Gastroesophageal sphincter (tissue), 4 donors: ENCODE measurements at regions not wholly inside any gene's neighbourhood (a gene's known extent, or its start where the extent isn't known, plus 50 kb on each side); places are given as distances from the start of the nearest gene placed in this dataset.
A peak's percentile ranks its signal among the peaks of the same experiment; 100 is the strongest.

Source experiments
- ATAC-seq: fragments of 150-250 bp; one replicate; pipeline ENCODE4 v1.9.1; 2016; ENCODE audit warnings: mild to moderate bottlenecking, moderate library complexity
- H3K27ac ChIP-seq, 4 donors: fragments of 200-600 bp; sonication (generic) in 3 of 4; 1 replicate in 3 of 4; 2 replicates in 1 of 4; pipeline ENCODE4 v1.5.1; 2016 to 2019
- H3K27me3 ChIP-seq: fragments of 200-600 bp; sonication (generic); one replicate; pipeline ENCODE4 v1.5.1; 2019
- H3K36me3 ChIP-seq, 2 donors: fragments of 200-600 bp; sonication (generic); one replicate each; pipeline ENCODE4 v1.5.1; 2019; ENCODE audit warnings: control low read depth in 1 of 2
- H3K4me1 ChIP-seq, 3 donors: fragments of 200-600 bp; sonication (generic); 1 replicate in 2 of 3; 2 replicates in 1 of 3; pipeline ENCODE4 v1.5.1; 2016 to 2019; ENCODE audit warnings: control low read depth in 2 of 3
- H3K4me3 ChIP-seq, 2 donors: fragments of 200-600 bp; sonication (generic); one replicate each; pipeline ENCODE4 v1.5.1; 2019; ENCODE audit warnings: mild to moderate bottlenecking in 1 of 2, moderate library complexity in 1 of 2
- H3K9me3 ChIP-seq, 3 donors: fragments of 200-600 bp; sonication (generic); one replicate each; pipeline ENCODE4 v1.5.1; 2017 to 2019; ENCODE audit warnings: control low read depth in 2 of 3
- EP300 ChIP-seq: sonication (generic); formaldehyde crosslinking; IDR thresholded peaks from one replicate; pipeline ENCODE4 v1.6.1; 2017; ENCODE audit warnings: antibody characterized with exemption, mild to moderate bottlenecking
- POLR2A ChIP-seq, 2 donors: fragments of 450-650 bp; IDR thresholded peaks; one replicate each; pipeline ENCODE4 v1.6.1; 2017; ENCODE audit warnings: antibody characterized with exemption in 2 of 2, mild to moderate bottlenecking in 2 of 2, moderate library complexity in 1 of 2
- POLR2AphosphoS5 ChIP-seq: sonication (generic); formaldehyde crosslinking; IDR thresholded peaks from one replicate; pipeline ENCODE4 v1.6.1; 2017; ENCODE audit warnings: antibody characterized with exemption
- WGBS, 2 donors: methylation state at CpG; one replicate each; pipeline ENCODE4 v1.1.5; 2018; ENCODE audit warnings: low coverage in 1 of 2; 5-methylcytosine and 5-hydroxymethylcytosine counted together
- TF ChIP-seq, protein P1 (sequence below), 4 experiments: fragments of 200-600 bp in 2 of 4; fragments of 450-650 bp in 2 of 4; sonication (generic) in 1 of 4; IDR thresholded peaks; one replicate each; pipeline ENCODE4 v1.5.1; 2017 to 2019; ENCODE audit warnings: antibody characterized with exemption in 4 of 4, mild to moderate bottlenecking in 2 of 4, moderate library complexity in 2 of 4

- no peak for TF ChIP-seq EP300
- no peak for TF ChIP-seq POLR2AphosphoS5
- TF ChIP-seq POLR2A (IDR thresholded peaks at IDR 0.05): no peak
- Histone ChIP-seq H3K27ac (no peak overlapping the region), H3K27me3 (no peaks in the 10 kb centered on the region), H3K4me1 (no peaks in the 10 kb centered on the region), H3K4me3 (no peak overlapping the region), H3K9me3 (peaks cover 0 to 8% (median 0%) of the 10 kb centered on the region in 3 donors), H3K36me3 (no peaks in the 10 kb centered on the region)
- ATAC-seq: no peak
- WGBS, 2 donors: 84 to 89% methylated on average over 2 of the region's 2 CpGs
Measured at GRCh38 chr21:16408280-16408679, 678.5 kb downstream of the USP25 start.

DNA sequence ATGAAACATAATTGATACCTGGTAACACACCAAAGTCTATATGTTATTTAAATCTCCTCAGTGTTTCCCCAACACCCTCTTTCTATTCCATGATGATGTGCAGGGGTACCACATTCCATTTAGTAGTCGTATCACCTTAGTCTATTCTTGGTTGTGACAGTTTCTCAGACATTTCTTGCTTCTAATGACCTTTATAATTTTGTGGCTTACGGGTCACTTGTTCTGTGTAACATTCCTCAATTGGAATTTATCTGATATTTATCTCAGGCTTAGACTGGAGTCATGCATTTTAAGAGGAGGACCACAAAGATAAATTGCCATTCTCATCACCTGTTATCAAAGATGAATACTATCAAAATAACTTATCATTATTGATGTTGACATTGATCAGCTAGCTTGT, 679.6 kb downstream of the USP25 start:
- WGBS, 2 donors: 82 to 83% methylated on average over 2 of the region's 2 CpGs
- TF ChIP-seq POLR2AphosphoS5 (no peak), EP300 (no peak), POLR2A (IDR thresholded peaks at IDR 0.05) (no peak)
- TF ChIP-seq, protein P1, sequence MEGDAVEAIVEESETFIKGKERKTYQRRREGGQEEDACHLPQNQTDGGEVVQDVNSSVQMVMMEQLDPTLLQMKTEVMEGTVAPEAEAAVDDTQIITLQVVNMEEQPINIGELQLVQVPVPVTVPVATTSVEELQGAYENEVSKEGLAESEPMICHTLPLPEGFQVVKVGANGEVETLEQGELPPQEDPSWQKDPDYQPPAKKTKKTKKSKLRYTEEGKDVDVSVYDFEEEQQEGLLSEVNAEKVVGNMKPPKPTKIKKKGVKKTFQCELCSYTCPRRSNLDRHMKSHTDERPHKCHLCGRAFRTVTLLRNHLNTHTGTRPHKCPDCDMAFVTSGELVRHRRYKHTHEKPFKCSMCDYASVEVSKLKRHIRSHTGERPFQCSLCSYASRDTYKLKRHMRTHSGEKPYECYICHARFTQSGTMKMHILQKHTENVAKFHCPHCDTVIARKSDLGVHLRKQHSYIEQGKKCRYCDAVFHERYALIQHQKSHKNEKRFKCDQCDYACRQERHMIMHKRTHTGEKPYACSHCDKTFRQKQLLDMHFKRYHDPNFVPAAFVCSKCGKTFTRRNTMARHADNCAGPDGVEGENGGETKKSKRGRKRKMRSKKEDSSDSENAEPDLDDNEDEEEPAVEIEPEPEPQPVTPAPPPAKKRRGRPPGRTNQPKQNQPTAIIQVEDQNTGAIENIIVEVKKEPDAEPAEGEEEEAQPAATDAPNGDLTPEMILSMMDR (IDR thresholded peaks at IDR 0.05): no peak
- no peaks in the 10 kb centered on the region for H3K27me3 ChIP-seq
- H3K4me3 ChIP-seq: no peak overlapping the region
- no peaks in the 10 kb centered on the region for H3K4me1 ChIP-seq
- H3K27ac ChIP-seq: no peak overlapping the region
- peaks cover 0 to 4% (median 0%) of the 10 kb centered on the region in 3 donors for H3K9me3 ChIP-seq
- H3K36me3 ChIP-seq: no peaks in the 10 kb centered on the region
- ATAC-seq: no peak

- Histone ChIP-seq H3K4me3 (no peak overlapping the region), H3K36me3 (no peaks in the 10 kb centered on the region), H3K27ac (peak overlapping the region in 3 of 4 donors; percentile 71 to 77 (median 72)), H3K27me3 (no peaks in the 10 kb centered on the region), H3K9me3 (no peaks in the 10 kb centered on the region), H3K4me1 (peaks cover 0 to 18% (median 0%) of the 10 kb centered on the region in 3 donors)
- TF ChIP-seq EP300: no peak
- 10 to 17% methylated on average over 2 of the region's 2 CpGs for WGBS, 2 donors
- ATAC-seq: peak; percentile 47
Measured at GRCh38 chr21:16418226-16418625, 688.4 kb downstream of the USP25 start.

DNA sequence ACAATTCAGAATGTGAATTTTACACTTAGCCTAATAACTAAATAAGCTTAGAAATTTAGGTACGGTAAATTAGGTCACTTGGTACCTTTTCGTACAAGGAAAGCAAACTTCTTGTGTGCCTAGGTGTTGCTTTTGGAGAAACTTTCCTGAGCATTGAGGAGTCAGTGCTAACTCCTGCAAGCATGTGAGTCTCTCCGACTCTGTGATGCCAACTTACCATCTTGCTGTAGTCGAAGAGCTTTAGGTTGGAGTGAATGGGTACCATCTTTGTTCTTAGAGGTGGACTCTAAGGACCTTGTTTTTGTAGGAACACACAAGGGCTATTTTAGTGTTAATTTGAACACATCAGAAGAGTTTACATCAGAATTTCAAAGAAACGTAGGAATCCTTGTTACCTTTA, 688.9 kb downstream of the USP25 start:
- H3K27ac ChIP-seq: peak overlapping the region in 3 of 4 donors; percentile 71 to 77 (median 72)
- H3K36me3 ChIP-seq: no peaks in the 10 kb centered on the region
- WGBS, 2 donors: 65 to 86% methylated on average over 5 of the region's 5 CpGs
- no peaks in the 10 kb centered on the region for H3K27me3 ChIP-seq
- no peak for ATAC-seq
- TF ChIP-seq EP300: no peak
- TF ChIP-seq, protein P1 (IDR thresholded peaks at IDR 0.05): no peak
- TF ChIP-seq POLR2AphosphoS5: no peak
- TF ChIP-seq POLR2A (IDR thresholded peaks at IDR 0.05): no peak
- peak overlapping the region in 1 of 2 donors; percentile 42 for H3K4me3 ChIP-seq
- no peaks in the 10 kb centered on the region for H3K9me3 ChIP-seq
- peaks cover 0 to 18% (median 0%) of the 10 kb centered on the region in 3 donors for H3K4me1 ChIP-seq

DNA sequence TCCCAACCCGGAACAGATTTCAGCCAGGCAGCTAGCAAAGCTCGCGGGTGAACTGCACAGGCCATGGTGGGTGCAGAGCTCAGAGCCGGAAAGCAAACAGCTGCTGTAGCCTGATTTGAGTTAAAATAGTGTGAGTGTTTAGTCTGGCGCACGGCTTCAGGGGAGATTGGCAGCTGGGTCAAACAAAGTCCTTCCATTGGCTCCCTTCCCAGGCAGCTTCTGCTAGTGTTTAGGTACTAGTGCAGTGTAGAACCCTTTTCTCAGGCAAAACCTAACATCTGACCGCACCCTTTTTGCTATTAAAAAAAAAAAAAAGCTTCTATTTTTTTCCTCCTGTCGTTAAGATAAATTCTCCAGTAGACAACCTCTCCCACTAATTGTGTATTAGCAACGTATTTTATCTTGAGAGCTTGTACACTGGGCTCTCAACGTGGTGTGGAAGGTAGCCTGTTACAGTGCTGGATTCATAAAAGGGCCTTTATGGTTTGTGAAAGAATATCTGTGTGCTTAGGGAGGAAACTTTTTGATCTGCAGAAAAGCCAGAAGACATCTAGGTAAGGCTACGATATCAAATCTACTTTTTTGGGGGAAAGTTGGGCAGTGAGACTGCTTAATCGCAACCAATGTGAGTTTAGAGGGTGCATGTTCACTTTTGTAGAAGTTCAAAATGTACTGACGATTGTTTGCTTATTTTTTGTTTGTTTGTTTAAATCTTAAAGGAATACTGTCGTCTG, 689.6 kb downstream of the USP25 start:
- ATAC-seq: peak; percentile 79
- H3K27ac ChIP-seq: peak overlapping the region in 3 of 4 donors; percentile 71 to 77 (median 72)
- H3K4me1 ChIP-seq: peaks cover 0 to 18% (median 0%) of the 10 kb centered on the region in 3 donors
- H3K36me3 ChIP-seq: no peaks in the 10 kb centered on the region
- TF ChIP-seq POLR2A (IDR thresholded peaks at IDR 0.05) (no peak), POLR2AphosphoS5 (peak; percentile 60), EP300 (no peak)
- TF ChIP-seq, protein P1 (IDR thresholded peaks at IDR 0.05): no peak
- H3K27me3 ChIP-seq: no peaks in the 10 kb centered on the region
- WGBS, 2 donors: 10 to 19% methylated on average over 11 to 14 of the region's 14 CpGs
- no peaks in the 10 kb centered on the region for H3K9me3 ChIP-seq
- peak overlapping the region; percentile 38 to 42 for H3K4me3 ChIP-seq
